Activated T-cell treated with anti-CD3 and anti-CD28 coated beads, Interleukin-2, amount 50 U/mL, for 72 hours (primary cell): ENCODE measurements at regions not wholly inside any gene's neighbourhood (a gene's known extent, or its start where the extent isn't known, plus 50 kb on each side); places are given as distances from the start of the nearest gene placed in this dataset.

ENCODE experiments used
- ATAC-seq, 2 donors: fragments of 150-1000 bp; cut with Tn5 transposase; replicated peaks in 1 of 2; 2 replicates each; pipeline ENCODE4 v1.10.0; 2021; ENCODE audit warnings: moderate library complexity in 2 of 2, mild to moderate bottlenecking in 1 of 2
- DNase-seq, 2 donors: peaks; one replicate each; pipeline ENCODE4 v3.0.0; 2021 to 2022; ENCODE audit warnings: mixed read lengths in 1 of 2
- H3K27ac Mint-ChIP-seq: one replicate; pipeline ENCODE4 v1.8.0; 2022; ENCODE audit warnings: mild to moderate bottlenecking, moderate library complexity, mixed read lengths
- H3K27me3 Mint-ChIP-seq: one replicate; pipeline ENCODE4 v1.8.0; 2022; ENCODE audit warnings: low read depth, mixed read lengths
- H3K36me3 Mint-ChIP-seq, 2 donors: one replicate each; pipeline ENCODE4 v1.8.0; 2022; ENCODE audit warnings: mixed read lengths in 2 of 2, mild to moderate bottlenecking in 1 of 2; ENCODE audit not compliant: insufficient read depth in 2 of 2
- H3K4me1 Mint-ChIP-seq: one replicate; pipeline ENCODE4 v1.8.0; 2022; ENCODE audit warnings: low read depth, mixed read lengths
- H3K4me3 Mint-ChIP-seq, 2 donors: one replicate each; pipeline ENCODE4 v1.8.0; 2022; ENCODE audit warnings: mild to moderate bottlenecking in 2 of 2, mixed read lengths in 2 of 2, moderate library complexity in 2 of 2
- H3K9me3 Mint-ChIP-seq, 2 donors: one replicate each; pipeline ENCODE4 v1.8.0; 2022; ENCODE audit warnings: mixed read lengths in 2 of 2

DNA sequence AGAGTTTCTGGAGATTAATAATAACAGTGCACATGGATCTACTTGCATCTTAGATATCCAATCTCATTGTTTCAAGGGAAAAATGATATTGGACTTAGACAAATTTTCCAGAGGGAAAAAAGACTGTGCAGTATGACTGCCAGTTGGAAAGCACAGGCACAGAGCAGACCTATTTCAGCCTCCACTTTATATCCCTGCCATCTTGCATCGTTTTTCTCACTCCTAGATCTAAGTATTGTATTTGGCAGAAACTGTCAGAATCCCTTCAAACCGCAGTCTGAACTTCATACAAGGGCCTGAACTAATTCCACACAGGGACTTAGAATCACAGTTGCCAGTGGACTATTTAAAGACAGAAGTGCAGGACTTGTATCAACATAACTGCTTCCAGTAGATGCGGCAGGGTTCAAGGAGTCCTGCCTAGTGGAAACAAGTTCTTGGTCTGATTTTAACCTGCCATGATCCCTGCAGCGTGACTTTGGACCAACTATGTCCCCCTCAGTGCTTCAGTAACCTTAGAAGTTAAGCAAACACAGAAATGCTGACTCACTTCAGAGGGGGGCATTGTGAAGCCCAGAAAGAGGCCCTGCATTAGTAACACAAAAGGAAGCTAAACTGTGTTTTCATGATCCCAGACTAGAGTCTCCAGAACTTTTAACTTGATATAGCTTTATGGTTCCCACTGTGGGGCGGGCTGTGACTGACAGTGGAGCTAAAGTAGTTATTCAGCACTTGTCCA lies 95.7 kb upstream of the PALS2 start:
- H3K4me1 Mint-ChIP-seq: no peaks in the 10 kb centered on the region
- ATAC-seq (no peak), DNase-seq (no peak)
- peaks cover 18% of the 10 kb centered on the region for H3K27me3 Mint-ChIP-seq
- no peaks in the 10 kb centered on the region for H3K9me3 Mint-ChIP-seq
- H3K27ac Mint-ChIP-seq: no peak overlapping the region
- no peaks in the 10 kb centered on the region for H3K36me3 Mint-ChIP-seq
- H3K4me3 Mint-ChIP-seq: no peak overlapping the region

DNA sequence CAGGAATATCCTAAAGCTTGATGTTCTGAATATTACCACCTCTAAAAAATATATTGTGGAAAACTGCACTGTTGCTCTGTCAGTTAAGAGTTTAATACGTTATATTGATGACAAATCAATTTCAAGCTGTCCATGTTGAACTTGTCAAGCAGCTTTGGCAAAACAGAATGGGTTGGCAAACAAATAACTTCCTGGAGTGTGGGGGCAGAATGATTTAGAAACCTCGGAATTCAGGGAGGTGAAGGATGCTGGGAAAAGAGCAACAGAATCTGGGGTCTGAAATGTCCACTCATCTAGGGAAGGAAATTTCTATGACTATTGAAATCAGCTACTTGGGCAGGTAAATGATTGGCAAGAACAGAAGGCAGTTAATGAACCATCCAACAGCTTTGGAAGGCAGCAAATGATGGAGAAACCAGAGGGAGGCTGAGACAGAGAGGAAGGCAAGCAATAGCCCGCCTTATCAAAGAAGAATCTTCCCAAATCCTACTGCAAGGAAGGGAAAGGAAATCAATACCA lies 95.1 kb upstream of the PALS2 start:
- H3K27ac Mint-ChIP-seq: no peak overlapping the region
- DNase-seq: no peak

DNA sequence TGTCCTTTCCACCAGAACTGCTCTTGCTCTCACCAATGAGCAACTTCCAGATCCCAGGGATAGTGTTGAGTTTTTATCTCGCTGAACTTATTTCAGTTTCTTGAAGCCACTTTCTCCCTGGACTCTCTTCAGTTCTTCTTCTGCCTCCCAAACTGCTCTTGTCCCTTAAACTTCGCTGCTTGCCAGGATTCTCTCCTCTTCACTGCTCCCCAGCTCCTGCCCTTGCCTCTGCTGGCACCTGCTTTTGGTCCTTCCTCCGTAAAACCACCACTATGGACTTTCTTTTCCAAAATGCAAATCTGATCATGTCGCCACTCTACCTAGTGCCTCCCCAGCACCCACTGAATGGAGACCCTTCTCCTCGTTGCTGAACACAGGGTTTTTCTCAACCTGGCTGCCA lies 92.8 kb upstream of the PALS2 start:
- H3K4me3 Mint-ChIP-seq: no peak overlapping the region
- H3K27me3 Mint-ChIP-seq: peaks cover 24% of the 10 kb centered on the region
- DNase-seq (no peak), ATAC-seq (no peak)
- H3K4me1 Mint-ChIP-seq: no peaks in the 10 kb centered on the region
- H3K36me3 Mint-ChIP-seq: no peaks in the 10 kb centered on the region
- H3K9me3 Mint-ChIP-seq: no peaks in the 10 kb centered on the region
- no peak overlapping the region for H3K27ac Mint-ChIP-seq

More for the DNA sequence above, 95.1 kb upstream of the PALS2 start:
- H3K36me3 Mint-ChIP-seq: no peaks in the 10 kb centered on the region
- no peaks in the 10 kb centered on the region for H3K4me1 Mint-ChIP-seq
- no peaks in the 10 kb centered on the region for H3K9me3 Mint-ChIP-seq
- H3K27me3 Mint-ChIP-seq: peaks cover 18% of the 10 kb centered on the region
- H3K4me3 Mint-ChIP-seq: no peak overlapping the region
- no peak for ATAC-seq

GRCh38 chr7:24483804-24484203 lies 89.4 kb upstream of the PALS2 start:
- no peak overlapping the region for H3K27ac Mint-ChIP-seq
- peaks cover 31% of the 10 kb centered on the region for H3K27me3 Mint-ChIP-seq
- no peaks in the 10 kb centered on the region for H3K4me1 Mint-ChIP-seq
- H3K4me3 Mint-ChIP-seq: no peak overlapping the region
- H3K9me3 Mint-ChIP-seq: no peaks in the 10 kb centered on the region
- DNase-seq: no peak
- no peaks in the 10 kb centered on the region for H3K36me3 Mint-ChIP-seq
- ATAC-seq: no peak

DNA sequence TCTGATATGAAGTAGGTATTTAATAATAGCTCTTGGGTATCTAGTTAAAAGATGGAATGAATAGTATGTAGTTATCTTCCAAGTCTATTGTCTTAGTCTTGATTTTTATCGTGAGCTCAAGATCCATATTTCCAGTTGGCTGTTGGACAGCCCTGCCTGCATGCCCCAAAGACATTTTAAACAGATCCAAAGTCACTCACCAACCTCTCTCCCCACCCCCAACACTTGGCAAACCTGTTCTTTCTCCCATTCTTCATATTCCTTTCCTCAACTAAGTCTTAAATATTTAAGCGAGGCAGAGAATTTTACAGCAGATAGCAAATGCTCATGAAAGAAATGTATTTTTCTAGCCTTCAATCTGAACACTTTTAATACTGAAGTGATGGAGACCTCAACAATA lies 80.7 kb upstream of the PALS2 start:
- ATAC-seq (no peak), DNase-seq (no peak)
- H3K27ac Mint-ChIP-seq: no peak overlapping the region
- no peaks in the 10 kb centered on the region for H3K36me3 Mint-ChIP-seq
- no peaks in the 10 kb centered on the region for H3K9me3 Mint-ChIP-seq
- H3K4me1 Mint-ChIP-seq: no peaks in the 10 kb centered on the region
- H3K27me3 Mint-ChIP-seq: peaks cover 26% of the 10 kb centered on the region
- no peak overlapping the region for H3K4me3 Mint-ChIP-seq

DNA sequence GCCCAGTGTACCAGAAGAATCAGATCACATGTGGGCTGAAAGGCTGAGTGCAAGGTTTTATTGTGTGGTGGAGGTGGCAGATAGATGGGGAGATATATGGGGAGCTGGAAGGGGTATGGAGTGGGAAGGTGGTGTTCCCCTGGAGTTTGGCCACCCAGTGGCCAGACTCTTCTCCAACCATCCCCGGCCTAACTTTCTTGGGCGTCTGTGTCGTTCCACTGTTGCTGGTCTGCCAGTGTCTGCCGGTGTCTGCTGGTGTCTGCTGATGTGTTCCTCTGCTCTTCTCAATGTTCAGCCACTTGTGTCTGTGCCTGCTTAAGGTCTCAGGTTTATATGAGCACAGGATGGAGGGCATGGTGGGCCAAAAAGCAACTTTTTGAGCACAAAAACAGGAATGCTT lies 78.4 kb upstream of the PALS2 start:
- H3K27me3 Mint-ChIP-seq: peaks cover 19% of the 10 kb centered on the region
- H3K9me3 Mint-ChIP-seq: no peaks in the 10 kb centered on the region
- DNase-seq (no peak), ATAC-seq (no peak)
- no peak overlapping the region for H3K4me3 Mint-ChIP-seq
- H3K36me3 Mint-ChIP-seq: no peaks in the 10 kb centered on the region
- no peaks in the 10 kb centered on the region for H3K4me1 Mint-ChIP-seq
- H3K27ac Mint-ChIP-seq: no peak overlapping the region

GRCh38 chr7:24496036-24496435 lies 77.2 kb upstream of the PALS2 start:
- ATAC-seq (no peak), DNase-seq (no peak)
- Mint-ChIP-seq H3K36me3 (no peaks in the 10 kb centered on the region), H3K9me3 (no peaks in the 10 kb centered on the region), H3K4me1 (no peaks in the 10 kb centered on the region), H3K27me3 (peaks cover 10% of the 10 kb centered on the region), H3K27ac (no peak overlapping the region), H3K4me3 (no peak overlapping the region)

GRCh38 chr7:24498439-24498838 lies 74.8 kb upstream of the PALS2 start:
- no peak overlapping the region for H3K27ac Mint-ChIP-seq
- no peaks in the 10 kb centered on the region for H3K9me3 Mint-ChIP-seq
- H3K4me3 Mint-ChIP-seq: no peak overlapping the region
- H3K36me3 Mint-ChIP-seq: no peaks in the 10 kb centered on the region
- H3K27me3 Mint-ChIP-seq: no peaks in the 10 kb centered on the region
- no peaks in the 10 kb centered on the region for H3K4me1 Mint-ChIP-seq
- ATAC-seq: no peak
- no peak for DNase-seq

GRCh38 chr7:24499871-24500270 lies 73.4 kb upstream of the PALS2 start:
- H3K36me3 Mint-ChIP-seq: no peaks in the 10 kb centered on the region
- DNase-seq (no peak), ATAC-seq (no peak)
- H3K27me3 Mint-ChIP-seq: no peaks in the 10 kb centered on the region
- no peak overlapping the region for H3K4me3 Mint-ChIP-seq
- no peaks in the 10 kb centered on the region for H3K9me3 Mint-ChIP-seq
- no peaks in the 10 kb centered on the region for H3K4me1 Mint-ChIP-seq
- no peak overlapping the region for H3K27ac Mint-ChIP-seq

DNA sequence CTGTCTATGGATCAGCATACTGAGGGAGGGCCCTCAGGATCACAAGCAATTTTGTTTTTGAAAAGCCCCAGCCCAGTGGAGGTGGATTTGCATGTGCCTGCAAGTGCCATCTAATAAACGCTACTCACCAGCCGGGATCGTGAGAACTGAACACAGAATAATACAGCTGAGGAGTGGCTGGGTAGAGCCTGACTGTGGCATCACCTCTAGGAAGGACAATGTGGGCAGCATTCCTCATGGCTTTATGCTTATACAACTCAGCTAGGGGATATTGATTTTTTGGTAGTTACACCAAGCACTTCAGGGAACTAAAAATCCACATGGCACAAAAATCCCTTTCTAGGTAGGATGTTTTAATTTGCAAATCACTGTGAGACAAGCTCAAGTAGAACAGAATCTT lies 72.7 kb upstream of the PALS2 start:
- H3K27ac Mint-ChIP-seq: no peak overlapping the region
- no peaks in the 10 kb centered on the region for H3K36me3 Mint-ChIP-seq
- no peaks in the 10 kb centered on the region for H3K27me3 Mint-ChIP-seq
- no peak for ATAC-seq
- H3K9me3 Mint-ChIP-seq: no peaks in the 10 kb centered on the region
- no peak for DNase-seq
- H3K4me3 Mint-ChIP-seq: no peak overlapping the region
- H3K4me1 Mint-ChIP-seq: no peaks in the 10 kb centered on the region

- no peak for ATAC-seq
- no peak for DNase-seq
- Mint-ChIP-seq H3K9me3 (no peaks in the 10 kb centered on the region), H3K27ac (no peak overlapping the region), H3K36me3 (no peaks in the 10 kb centered on the region), H3K4me1 (no peaks in the 10 kb centered on the region), H3K27me3 (no peaks in the 10 kb centered on the region), H3K4me3 (no peak overlapping the region)
Measured at GRCh38 chr7:24501009-24501408, 72.2 kb upstream of the PALS2 start.

DNA sequence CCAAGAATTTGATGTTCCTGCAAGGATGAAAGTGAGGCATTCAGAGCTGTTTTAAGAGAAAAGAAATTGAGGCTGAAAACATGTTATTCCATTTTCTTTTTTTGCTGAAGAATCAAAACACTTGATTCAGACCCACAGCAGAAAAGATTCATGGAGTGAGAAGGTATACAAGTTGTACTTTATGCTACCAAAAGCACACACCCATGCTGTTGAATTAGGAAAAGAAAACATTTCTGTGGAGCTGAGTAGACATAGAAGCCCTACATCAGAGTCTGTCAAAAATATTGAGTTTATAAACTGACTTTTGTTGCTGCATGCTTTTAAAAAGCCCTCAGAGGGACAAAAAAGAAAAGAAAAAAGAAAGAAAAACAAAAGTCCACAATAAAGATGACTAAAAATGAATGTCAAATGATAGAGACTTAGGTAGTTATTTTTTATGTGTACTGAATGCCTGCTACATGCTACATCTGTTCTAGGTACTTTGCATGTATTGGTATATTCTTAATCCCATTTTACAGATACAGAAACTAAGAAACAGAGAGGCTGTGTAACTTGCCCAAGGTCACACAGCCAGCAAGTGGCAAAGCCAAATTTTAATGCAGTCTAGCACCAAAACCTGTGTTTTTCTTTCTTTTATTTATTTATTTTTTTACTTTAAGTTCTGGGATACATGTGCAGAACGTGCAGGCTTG lies 71.7 kb upstream of the PALS2 start:
- Mint-ChIP-seq H3K27me3 (no peaks in the 10 kb centered on the region), H3K27ac (no peak overlapping the region), H3K4me1 (no peaks in the 10 kb centered on the region), H3K9me3 (peaks cover 0 to 1% of the 10 kb centered on the region in 2 donors), H3K4me3 (no peak overlapping the region), H3K36me3 (no peaks in the 10 kb centered on the region)
- no peak for ATAC-seq
- no peak for DNase-seq

DNA sequence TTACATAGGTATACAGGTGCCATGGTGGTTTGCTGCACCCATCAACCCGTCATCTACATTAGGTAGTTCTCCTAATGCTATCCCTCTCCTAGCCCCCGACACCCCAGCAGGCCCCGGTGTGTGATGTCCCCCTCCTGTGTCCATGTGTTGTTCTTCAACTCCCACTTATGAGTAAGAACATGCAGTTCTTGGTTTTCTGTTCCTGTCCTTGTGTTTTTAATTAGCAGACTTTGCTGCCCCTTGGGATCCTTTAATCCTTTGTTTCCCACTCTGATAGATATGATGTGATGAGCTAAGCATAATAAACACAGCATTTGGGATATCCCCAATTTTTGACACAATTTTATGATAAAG lies 71.1 kb upstream of the PALS2 start:
- no peaks in the 10 kb centered on the region for H3K4me1 Mint-ChIP-seq
- ATAC-seq: no peak
- H3K27me3 Mint-ChIP-seq: no peaks in the 10 kb centered on the region
- no peak overlapping the region for H3K4me3 Mint-ChIP-seq
- H3K27ac Mint-ChIP-seq: no peak overlapping the region
- H3K36me3 Mint-ChIP-seq: no peaks in the 10 kb centered on the region
- no peak for DNase-seq
- peaks cover 0 to 1% of the 10 kb centered on the region in 2 donors for H3K9me3 Mint-ChIP-seq

- Mint-ChIP-seq H3K4me1 (no peaks in the 10 kb centered on the region), H3K4me3 (no peak overlapping the region), H3K9me3 (peaks cover 0 to 1% of the 10 kb centered on the region in 2 donors), H3K27me3 (no peaks in the 10 kb centered on the region), H3K36me3 (no peaks in the 10 kb centered on the region), H3K27ac (no peak overlapping the region)
- DNase-seq: no peak
- no peak for ATAC-seq
Measured at GRCh38 chr7:24503506-24503905, 69.7 kb upstream of the PALS2 start.
